OCI-LY7 (cell line): ENCODE measurements at regions not wholly inside any gene's neighbourhood (a gene's known extent, or its start where the extent isn't known, plus 50 kb on each side); places are given as distances from the start of the nearest gene placed in this dataset.

Experiments used
- EZH2phosphoT487 ChIP-seq: fragments of 200-600 bp; sonication (generic); IDR thresholded peaks from 2 replicates; pipeline ENCODE4 v1.6.1; 2018; ENCODE audit warnings: low read depth, borderline replicate concordance, mild to moderate bottlenecking, mixed run types, antibody characterized with exemption, low read length, moderate library complexity, mixed read lengths
- TF ChIP-seq, protein P1 (sequence below): fragments of 200-600 bp; sonication (generic); conservative IDR thresholded peaks from 2 replicates; pipeline ENCODE4 v1.5.1; 2014; ENCODE audit warnings: mild to moderate bottlenecking, antibody characterized with exemption, low read length, moderate library complexity, mixed read lengths

DNA sequence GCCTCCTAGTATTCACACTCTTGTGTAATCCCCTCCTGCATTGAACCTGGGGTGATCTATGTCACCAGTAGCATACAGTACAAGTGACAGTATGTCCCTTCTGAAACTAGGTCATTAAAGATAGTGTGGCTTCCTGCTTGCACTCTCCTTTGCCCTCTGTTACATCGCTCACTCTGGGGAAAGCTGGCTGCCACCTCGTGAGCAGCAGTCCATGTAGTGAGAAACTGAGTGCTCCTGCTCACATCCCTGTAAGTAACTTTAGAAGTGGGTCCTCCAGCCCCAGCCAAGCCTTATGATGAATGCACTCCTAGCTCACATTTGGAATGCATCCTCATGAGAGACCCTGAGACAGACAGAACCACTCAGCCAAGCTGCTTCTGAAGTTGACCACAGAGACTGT lies 89.8 kb upstream of the TNIP3 start:
- TF ChIP-seq, protein P1, sequence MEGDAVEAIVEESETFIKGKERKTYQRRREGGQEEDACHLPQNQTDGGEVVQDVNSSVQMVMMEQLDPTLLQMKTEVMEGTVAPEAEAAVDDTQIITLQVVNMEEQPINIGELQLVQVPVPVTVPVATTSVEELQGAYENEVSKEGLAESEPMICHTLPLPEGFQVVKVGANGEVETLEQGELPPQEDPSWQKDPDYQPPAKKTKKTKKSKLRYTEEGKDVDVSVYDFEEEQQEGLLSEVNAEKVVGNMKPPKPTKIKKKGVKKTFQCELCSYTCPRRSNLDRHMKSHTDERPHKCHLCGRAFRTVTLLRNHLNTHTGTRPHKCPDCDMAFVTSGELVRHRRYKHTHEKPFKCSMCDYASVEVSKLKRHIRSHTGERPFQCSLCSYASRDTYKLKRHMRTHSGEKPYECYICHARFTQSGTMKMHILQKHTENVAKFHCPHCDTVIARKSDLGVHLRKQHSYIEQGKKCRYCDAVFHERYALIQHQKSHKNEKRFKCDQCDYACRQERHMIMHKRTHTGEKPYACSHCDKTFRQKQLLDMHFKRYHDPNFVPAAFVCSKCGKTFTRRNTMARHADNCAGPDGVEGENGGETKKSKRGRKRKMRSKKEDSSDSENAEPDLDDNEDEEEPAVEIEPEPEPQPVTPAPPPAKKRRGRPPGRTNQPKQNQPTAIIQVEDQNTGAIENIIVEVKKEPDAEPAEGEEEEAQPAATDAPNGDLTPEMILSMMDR, result no peak
- TF ChIP-seq EZH2phosphoT487, result no peak
